ENCODE measurements at regions not wholly inside any gene's neighbourhood (a gene's known extent, or its start where the extent isn't known, plus 50 kb on each side); places are given as distances from the start of the nearest gene placed in this dataset.

- TF ChIP-seq CTCF (IDR thresholded peaks at IDR 0.05; ENCODE audit: borderline replicate concordance, extremely low read depth, low read length, poor library complexity, severe bottlenecking) = no peak
- TF ChIP-seq EZH2 (IDR thresholded peaks at IDR 0.05; ENCODE audit: borderline replicate concordance, low read depth, low read length, severe bottlenecking) = no peak
Measured at GRCh38 chr6:23783901-23784300, 342.1 kb upstream of the NRSN1 start.

All from DND-41 (cell line).